ENCODE measurements at regions not wholly inside any gene's neighbourhood (a gene's known extent, or its start where the extent isn't known, plus 50 kb on each side); places are given as distances from the start of the nearest gene placed in this dataset.
A peak's percentile ranks its signal among the peaks of the same experiment; 100 is the strongest.

DNA sequence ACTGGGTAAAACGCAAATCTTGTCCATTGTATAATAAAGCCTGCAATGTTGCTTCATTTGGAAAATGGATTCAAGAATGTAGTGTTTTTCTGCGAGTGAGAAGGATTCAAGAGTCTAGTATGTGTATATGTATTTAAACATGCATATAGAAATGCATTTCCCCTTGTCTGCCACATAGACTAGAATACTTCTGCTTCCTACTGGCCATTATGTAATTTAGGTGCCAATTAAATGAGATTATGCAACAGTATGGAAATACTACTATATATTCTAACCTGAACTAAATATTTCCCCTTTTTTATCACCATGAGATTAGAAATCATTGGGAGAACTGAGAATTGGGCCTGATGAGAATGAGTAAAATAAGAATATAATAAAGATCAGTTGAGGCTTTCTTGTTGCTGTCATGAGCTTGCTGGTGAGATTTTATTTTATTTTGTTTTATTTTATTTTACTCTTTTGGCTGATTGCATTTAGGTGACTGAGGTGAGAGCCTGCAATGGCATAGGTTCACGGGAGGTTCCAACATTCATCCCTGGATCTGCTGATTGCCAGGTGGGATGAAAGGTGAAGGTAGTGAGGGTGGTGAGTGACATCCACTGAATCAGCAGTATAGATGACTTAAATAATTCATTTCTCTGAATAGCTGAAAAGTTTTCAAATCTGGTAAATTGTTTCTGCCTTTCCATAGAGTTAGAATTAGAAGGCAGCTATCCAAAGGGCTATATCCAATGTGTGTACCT lies 95.6 kb upstream of the SLC4A4 start:
- DNase-seq: no peak

DNA sequence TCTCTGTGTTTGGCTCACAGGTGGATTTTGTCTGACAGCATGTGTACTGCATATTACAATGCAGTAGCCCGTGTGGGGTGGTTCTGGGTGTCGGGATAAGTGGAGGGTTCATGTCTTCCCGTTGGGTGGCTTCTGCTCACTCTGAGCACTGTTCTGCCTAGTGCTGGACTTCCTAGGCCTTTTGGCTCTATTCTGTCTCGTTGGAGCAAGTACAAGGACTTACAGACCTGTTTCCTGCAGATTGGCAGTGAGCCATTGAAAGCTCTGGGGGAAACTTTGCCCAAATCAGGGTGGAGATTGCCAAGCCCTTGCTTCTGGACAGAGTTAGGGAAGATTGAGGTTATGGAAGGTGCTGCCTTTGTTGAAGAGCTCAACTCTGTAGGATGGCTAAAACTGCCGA lies 91.1 kb upstream of the SLC4A4 start:
- no peak for DNase-seq

DNA sequence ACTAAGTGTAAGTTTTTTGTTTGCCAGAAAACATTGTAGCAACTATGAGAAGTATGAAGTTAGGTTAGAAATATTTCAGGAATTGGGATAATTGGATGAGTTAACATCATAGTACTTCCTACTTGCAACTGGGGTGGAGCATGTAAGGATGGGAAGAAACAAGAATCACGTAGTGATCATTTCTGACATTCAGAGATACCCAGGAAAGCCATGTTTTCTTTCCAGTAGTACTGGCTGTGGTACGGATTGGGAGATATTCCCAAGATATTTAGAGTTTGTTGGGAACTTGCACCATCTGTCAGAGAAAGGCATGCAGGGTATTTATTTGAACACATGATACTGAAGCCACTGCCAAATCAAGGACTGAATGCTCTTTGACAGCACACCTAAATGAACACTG lies 87.6 kb upstream of the SLC4A4 start:
- DNase-seq: no peak

DNA sequence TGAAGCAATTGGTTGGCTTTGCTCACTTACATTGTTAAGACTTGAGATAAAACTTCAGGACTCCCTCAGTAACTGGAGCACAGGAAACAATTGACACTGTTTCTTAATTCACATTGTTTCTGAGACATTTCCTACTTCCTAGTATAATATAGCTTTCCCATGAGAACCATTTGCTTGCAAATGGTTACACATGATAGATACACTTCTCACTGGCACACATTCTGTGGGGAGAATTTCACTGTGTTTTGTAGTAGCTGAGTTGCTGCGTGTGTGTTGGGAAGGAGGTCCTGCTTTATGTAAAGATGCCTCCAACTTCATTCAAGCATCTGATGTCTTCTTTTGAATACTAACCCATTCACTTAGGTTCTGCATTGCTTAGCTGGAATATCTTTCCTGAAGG lies 85.3 kb upstream of the SLC4A4 start:
- DNase-seq: no peak

DNA sequence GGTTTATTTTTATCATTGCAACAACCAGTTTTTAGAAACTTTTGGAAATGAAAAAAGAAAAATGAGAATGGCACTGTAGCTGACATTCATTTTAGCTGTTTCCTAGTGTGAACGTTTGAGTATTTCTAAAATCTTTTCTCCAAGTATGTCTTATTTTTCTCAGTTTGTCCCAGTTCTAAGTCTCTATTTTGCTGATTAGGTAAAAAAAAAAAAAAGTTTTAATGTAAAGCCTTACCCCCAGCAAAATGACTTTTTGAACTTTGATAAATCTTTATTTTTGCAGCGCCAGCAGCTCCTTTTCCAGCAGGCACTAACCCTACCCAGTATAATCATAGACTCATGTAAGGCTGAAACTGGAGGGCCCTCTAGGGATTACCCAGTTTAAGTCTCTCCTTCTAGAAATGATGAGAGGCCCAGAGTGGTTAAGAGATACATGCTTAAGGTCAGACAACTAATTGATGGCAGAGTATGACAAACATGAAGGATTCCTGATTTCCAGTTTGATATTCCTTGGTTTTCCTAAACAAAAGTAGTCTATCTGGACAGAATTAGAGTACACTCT lies 84.3 kb upstream of the SLC4A4 start:
- no peak for DNase-seq

DNA sequence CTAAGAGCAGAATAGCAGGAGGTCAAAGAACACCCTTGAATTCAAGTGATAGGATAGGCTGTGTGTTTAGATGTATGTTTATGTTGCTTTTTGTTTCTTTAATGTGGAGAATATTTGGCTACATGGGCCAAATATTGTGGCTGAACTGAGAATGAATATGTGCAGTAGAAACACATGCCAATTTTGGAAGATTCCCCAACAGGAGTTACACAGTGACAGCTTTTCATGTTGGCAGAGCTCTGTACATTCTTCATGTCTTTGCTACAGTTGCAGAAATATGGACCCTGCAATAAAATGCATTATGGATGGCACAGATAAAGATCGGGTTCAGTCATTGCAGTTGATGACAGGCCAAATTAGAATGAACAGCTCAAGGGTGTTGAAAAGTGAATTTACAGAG lies 82.8 kb upstream of the SLC4A4 start:
- DNase-seq: no peak

DNA sequence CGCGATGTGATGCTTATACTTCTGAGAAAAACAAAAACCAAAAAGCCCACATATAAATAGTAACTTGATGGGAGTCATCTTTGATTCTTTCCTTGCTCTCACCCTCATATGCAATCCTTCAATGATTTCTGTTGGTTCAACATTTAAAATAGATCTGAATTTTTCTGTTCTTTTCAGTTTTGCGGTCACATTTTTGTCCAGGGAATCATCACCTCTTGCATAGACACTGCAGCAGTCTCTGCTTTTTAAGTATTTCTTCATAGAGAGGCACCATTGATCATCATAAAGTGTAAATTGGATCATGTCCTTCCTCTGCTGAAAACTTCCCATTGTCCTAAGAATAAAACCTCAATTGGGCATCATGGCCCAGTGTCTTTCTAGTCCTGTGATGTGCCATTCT lies 81.1 kb upstream of the SLC4A4 start:
- DNase-seq: no peak

DNA sequence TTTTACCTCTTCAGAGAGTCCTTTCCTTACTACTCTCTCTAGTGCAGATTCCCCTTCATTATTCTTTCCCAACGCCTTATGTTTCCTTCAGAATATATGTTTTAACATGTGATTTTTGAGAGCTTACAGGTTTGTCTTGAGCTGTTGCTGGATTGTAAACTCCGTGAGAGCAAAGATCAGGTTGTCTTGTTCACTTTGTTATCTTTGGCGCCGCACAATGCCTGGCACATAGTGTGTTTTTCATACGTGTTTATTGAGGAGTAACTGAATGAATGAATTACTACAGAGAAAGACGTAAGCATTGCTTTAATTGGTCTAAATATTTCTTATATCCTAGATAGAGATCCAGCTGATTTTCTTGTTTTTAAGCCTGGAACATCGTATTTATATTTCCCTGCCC lies 80.5 kb upstream of the SLC4A4 start:
- DNase-seq: no peak

DNA sequence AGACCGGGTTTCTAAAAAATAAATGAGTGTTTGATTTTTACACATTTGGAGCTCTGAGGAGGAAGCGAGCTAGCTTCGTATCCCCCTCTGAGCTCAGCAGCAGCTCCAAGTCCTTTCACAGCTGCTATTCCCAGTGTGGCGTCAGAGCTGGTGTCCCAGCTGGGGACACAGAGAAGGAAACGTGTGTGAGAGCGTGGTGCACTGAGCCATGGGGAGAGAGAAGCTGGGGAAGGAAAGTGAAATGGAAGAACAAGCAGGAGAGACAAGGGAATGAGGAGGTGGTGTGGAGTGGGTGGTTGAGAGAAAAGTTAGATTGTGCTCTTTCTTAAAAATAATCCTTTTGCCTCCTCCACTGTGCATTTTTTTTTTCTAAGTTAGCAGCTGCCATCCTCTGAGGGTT lies 79.5 kb upstream of the SLC4A4 start:
- DNase-seq: no peak

DNA sequence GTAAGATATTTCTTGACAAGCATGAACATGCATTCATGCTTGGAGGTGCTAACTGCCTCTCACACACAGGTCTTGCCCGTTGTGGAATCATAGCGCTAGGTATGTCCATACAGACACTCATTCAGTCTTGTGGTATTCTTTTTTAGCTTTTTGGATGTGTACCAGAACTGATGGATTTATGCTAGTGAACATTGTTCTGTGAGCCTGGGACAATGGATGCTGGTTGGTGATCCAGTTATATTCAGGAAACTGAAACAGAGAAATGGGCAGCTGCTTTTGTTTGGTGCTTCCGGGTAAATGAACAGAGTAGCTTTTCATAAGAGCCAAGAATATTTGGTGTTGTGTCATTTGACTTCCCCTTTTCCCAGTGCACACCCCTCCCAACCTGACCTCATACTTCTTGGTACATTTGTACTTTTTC lies 78.9 kb upstream of the SLC4A4 start:
- no peak for DNase-seq

DNA sequence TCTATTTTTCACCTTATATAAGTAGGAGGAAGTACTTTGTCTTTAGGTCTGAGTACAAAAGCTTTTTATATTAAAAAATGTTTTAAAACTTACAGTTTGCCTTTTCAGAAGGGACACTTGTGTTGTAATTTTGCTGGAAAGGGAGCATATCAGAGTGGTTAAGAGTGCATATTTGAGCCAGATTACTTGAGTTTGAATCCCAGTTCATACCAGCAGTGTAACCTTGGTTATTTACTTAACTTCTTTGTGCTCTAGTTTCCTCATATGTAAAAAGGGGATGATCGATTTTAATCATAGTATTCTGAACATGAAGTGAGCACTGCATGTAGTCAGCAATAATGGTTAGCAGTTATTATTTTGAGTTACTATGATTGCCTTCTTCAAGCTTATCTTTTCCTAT lies 78.3 kb upstream of the SLC4A4 start:
- DNase-seq: no peak

DNA sequence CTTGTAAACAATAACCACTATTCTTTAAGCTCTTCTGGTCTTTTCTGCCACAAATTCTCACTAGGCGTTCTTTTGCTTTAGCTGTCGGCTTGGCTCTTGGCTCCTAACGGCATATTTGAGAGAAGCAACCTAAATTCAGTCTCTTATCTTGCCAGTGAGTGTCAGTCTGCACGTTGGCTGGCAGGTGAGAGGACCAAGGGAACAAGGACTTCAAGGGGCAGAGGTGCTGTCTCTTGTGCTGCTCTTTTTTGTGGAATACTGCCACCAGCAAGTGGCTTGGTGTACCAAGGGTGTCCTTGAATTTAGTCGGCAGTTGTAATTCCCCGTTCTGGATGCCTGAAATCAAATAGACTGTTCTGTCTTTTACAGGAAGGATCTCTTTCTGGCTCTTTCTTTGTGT lies 77.8 kb upstream of the SLC4A4 start:
- no peak for DNase-seq

DNA sequence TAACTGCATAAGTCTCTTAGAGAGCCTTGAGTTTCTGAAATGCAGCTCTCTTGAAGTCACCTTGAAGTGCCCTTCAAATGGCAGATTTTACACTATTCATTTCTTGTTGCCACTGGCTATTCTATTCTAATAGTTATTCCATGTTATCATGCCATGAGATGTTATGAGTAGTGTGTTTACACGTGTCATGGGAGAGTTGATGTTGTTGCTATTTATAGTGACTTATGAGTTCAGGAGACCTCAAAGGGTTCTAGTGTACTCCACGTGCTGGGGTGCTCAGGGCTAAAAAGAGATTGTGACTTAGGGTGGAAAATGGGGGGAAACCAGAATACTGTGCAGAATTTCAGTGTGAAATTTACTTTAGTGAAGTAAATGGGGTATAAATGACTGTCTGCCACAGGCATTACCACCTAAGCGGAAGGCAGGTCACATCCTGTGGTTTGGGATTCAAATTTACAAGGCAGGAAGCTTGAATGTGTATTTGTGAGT lies 77.1 kb upstream of the SLC4A4 start:
- no peak for DNase-seq

DNA sequence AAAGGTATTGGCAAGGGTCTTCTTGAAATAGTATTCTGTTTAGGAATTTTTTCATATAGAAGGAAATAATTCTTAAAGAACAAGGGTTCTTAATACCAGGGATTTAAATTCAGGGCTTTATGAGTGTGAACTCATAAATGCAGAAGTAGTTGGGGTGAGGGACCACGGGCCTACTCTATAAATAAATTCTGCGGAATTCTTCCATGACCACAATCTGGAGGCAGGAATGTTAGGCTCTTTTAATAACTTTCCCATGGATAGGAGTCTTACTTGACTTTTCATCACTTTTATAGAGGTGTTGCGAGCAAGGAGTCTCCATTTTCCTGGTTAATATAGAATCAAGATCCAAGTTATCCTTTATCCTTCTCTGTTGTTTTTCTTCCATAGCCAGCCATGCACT lies 76.7 kb upstream of the SLC4A4 start:
- DNase-seq: no peak

DNA sequence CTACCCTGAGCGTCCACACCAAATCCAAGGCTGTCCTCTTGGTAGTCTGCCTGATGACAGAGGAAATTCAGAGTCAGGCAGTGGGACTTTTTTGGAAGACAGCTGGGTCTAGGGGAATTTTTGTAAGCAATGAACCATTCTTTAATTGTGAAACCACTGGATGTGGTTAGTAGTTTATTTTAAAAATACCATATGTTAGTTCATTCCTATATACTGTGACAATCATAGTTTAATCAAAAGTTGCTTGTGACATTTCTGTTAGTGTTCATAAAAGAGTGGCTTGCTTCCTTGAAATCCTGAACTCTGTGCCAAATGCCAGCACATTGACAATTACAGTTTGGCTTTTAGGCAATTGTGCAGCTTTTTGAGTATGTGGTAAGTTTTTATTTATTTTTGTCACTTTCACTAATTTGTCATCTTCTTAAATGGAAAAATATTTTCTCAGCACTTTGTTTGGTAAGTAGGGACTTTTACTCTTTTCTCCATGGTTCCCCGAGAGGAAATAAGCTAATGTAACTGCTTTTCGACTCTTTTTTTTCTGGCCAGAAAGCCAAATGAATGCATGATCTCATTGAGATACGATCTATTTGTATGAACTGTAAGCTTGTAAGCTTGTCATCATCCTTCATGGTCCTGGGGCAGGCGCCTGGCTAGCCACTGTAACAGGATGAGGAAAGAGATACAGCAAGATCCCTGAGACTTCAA lies 72.6 kb upstream of the SLC4A4 start:
- no peak for DNase-seq

DNA sequence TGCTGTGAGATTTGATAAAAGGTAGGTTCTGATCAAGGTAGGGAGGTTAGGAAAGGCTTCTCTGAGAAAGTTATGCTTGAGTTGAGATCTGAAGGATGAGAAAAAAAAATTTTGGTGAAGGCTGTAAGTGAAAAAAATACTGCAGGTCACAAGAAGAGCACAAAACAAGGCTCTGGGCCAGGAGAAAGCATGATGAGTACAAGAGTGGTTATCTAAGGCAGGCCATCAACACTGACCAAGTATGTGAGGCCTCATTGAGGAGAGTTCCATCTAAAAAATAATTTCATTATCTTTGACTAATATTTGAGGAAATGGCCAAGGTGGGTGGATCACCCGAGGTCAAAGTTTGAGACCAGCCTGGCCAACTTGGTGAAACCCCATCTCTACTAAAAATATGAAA lies 71.6 kb upstream of the SLC4A4 start:
- no peak for DNase-seq

DNA sequence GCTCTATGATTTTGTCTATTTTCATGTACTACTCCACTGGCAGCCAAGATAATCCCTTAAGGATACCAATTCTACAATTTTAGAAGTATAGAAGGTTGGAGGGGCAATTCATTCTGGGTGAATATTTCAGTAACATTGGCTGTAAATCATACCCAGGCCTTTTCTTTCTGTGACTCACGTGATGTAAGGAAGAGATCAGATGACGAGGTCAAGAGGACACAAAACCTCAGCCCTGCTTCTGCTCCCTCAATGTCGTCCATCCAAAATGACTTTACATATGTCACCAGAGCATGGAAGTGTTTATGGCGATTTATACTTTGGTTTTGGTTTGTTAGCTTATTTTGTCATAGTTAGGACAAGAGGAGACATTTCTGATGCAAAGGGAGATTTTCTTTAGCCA lies 70.7 kb upstream of the SLC4A4 start:
- DNase-seq: no peak

DNA sequence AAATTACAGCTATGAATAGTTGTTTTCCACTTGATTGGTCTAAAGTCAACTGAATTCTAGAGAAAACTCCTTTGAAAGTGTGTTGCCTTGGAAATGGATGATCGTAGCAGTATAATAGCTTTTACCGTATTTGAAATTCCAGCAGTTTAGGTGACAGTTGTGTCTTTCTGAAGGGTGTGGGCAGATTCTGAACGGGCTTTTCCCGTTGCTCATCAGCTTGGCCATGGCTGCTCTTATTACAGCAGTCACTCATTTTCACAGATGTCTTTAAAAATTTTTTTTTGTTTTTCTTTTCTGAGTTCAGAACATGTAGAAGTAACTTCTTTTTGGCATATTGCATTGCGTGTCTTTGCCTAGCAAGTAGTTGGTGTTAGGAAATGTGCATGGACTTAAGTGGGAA lies 69.6 kb upstream of the SLC4A4 start:
- no peak for DNase-seq

DNA sequence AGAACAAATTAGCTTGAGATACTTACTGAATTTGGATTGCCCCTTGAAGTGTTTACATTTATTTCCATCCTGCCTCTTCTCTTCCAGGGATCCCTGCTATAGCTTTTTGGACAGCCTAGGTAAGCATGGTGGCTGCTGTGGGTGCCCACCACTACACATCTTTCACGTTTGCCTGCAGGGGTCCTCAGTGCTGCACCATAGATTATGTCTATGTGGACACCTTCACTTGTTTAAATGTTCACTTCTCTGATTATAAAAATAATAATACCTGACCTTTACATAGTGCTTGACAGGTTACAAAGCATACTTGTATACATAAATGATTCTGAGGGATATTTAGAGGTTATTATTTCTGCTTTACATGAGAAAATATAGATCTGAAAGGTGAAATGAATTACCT lies 67.9 kb upstream of the SLC4A4 start:
- DNase-seq: peak; percentile 58

DNA sequence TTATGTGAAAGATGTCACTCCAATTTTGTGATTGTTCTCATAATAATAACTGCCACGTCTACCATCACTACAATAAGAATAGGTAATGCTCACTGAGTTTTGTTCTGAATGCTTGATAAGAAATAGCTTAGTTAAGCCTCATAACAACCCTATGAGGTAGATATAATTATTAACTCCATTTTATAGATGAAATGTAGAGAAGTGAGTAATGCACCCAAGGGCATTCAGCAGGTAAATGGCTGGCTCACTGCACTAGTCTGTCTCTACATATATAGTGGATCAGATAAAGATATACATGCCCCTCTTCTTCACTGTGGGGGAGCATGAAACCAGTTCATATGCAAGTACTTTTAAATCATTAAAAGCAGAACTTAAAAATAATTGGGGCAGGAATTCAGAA lies 65.8 kb upstream of the SLC4A4 start:
- no peak for DNase-seq

DNA sequence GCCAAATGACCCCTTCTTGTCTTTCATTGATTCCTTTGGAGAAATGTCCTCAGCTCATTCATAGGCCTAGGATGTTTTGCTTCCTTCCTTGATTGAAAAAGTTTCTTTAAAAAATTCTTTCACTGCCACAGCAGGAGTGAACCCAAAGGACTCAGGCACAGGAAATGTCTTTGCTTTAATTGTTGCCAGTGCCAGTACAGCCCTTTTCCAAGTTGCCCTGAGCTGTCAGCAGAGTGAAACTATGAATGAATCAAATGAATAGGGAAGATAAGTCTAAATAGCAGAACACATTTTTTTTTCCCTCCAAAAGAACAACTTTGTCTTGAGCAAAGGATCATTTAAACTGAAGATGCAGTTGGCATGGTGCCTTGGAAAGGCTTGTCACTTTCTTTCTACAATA lies 63.8 kb upstream of the SLC4A4 start:
- no peak for DNase-seq

DNA sequence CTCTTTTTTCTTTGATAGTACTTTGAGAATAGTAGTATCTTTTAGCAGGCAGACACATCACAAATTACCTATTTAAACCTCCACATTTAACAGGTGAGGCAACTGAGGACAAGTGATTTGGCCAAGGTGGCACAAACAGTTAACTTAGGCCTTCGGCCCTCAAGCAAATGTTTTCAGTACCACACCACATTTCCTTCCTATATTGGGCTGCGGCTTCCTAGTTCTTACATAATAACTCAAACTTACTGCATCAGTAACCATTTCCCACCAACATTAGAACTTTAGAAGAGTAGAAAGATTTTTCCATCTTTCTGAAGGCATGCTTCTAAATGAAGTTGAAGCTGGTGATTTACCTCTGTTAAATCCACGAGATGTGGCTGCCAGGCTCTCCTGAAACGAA lies 63.2 kb upstream of the SLC4A4 start:
- no peak for DNase-seq

DNA sequence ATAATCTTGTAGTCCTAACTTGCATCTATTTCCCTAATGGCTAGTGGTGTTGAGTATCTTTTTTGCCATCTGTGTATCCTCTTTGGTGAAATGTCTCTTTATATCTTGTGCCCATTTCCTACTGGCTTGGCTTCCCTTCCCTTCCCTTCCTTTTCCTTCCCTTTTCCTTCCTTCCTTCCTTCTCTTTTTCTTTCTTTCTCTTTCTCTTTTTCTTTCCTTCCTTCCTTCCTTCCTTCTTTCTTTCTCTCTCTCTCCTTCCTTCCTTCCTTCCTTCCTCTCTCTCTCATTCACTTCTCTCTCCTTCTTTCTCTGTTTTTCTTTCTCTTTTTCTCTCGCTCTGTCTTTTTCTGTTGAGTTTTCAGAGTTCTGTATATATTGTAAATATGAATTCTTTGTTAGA lies 61.5 kb upstream of the SLC4A4 start:
- DNase-seq: no peak

DNA sequence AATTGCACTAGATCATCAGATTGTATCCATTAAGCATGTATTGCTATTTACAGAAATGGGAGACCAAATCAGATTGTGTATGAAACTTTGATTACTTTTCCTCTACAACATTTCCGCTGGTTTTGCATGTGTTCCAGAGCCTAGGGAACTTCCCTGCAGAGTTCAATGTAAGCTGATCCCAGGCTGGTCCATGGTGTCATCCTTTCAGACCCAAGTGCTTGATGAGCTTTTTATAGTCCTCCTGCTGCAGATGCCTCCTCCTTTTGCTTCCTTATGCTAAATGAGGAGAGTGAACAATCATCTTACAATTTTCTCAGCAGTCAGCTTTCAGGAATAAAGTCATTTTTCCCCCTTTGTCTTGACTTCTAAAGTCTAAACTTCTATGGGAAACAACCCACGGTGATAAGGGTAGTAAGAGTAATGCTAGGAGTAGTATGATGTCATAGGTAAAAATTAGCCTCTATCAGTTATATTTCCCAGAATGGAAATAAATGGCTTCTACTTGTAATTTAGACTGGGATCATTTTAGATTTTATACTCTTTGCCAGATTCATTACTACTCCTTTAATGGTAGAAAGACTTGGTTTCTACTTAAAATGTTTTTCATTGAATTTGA lies 55.1 kb upstream of the SLC4A4 start:
- DNase-seq: no peak

Data from activated CD8-positive, alpha-beta memory T cell treated with anti-CD3 and anti-CD28 coated beads, Interleukin-2, amount 50 U/mL, for 48 hours (primary cell).